Vagina (tissue), 2 donors: ENCODE measurements at regions not wholly inside any gene's neighbourhood (a gene's known extent, or its start where the extent isn't known, plus 50 kb on each side); places are given as distances from the start of the nearest gene placed in this dataset.

Experiments used
- POLR2A ChIP-seq, 2 donors: fragments of 450-650 bp; IDR thresholded peaks; one replicate each; pipeline ENCODE4 v1.6.1; 2017; ENCODE audit warnings: antibody characterized with exemption in 2 of 2, mild to moderate bottlenecking in 2 of 2, moderate library complexity in 2 of 2
- TF ChIP-seq, protein P1 (sequence below), 3 experiments: fragments of 450-650 bp in 2 of 3; fragments of 200-600 bp in 1 of 3; sonication (generic) in 1 of 3; IDR thresholded peaks; one replicate each; pipeline ENCODE4 v1.5.1; 2017 to 2019; ENCODE audit warnings: antibody characterized with exemption in 3 of 3, mild to moderate bottlenecking in 2 of 3, moderate library complexity in 2 of 3

DNA sequence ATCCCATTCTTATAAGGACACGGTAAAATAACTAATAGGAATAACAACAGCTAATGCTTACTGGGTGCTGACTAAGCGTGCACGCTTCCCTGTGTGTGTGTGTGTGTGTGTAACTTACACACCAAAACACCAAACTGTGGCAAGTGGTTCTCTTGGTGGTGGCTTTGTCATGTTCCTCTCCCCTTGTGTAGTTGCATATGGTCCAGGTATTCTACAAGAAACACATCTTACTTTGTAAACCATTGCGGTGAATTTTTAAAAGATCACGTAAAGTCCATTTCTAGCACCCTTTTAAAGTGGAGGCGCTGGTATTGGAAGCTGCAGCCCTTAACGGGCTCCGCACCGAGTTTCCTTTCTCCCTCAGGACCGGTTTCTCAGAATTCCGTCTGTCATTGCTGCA lies 221.0 kb upstream of the FOXF1 start:
- TF ChIP-seq, protein P1, sequence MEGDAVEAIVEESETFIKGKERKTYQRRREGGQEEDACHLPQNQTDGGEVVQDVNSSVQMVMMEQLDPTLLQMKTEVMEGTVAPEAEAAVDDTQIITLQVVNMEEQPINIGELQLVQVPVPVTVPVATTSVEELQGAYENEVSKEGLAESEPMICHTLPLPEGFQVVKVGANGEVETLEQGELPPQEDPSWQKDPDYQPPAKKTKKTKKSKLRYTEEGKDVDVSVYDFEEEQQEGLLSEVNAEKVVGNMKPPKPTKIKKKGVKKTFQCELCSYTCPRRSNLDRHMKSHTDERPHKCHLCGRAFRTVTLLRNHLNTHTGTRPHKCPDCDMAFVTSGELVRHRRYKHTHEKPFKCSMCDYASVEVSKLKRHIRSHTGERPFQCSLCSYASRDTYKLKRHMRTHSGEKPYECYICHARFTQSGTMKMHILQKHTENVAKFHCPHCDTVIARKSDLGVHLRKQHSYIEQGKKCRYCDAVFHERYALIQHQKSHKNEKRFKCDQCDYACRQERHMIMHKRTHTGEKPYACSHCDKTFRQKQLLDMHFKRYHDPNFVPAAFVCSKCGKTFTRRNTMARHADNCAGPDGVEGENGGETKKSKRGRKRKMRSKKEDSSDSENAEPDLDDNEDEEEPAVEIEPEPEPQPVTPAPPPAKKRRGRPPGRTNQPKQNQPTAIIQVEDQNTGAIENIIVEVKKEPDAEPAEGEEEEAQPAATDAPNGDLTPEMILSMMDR (IDR thresholded peaks at IDR 0.05): no peak
- TF ChIP-seq POLR2A (IDR thresholded peaks at IDR 0.05): no peak
